GM21723 (cell line): ENCODE measurements at regions not wholly inside any gene's neighbourhood (a gene's known extent, or its start where the extent isn't known, plus 50 kb on each side); places are given as distances from the start of the nearest gene placed in this dataset.
"Not testable (repeated sequence)": the region's sequence is repeated elsewhere in the genome, so short reads cannot be mapped to it uniquely, and the experiment has no call there.

Source experiments
- ATAC-seq: cut with Tn5 transposase; IDR thresholded peaks from one replicate; pipeline ENCODE4 v1.9.1; 2021; ENCODE audit warnings: mild to moderate bottlenecking, moderate library complexity; ENCODE audit not compliant: unreplicated experiment

DNA sequence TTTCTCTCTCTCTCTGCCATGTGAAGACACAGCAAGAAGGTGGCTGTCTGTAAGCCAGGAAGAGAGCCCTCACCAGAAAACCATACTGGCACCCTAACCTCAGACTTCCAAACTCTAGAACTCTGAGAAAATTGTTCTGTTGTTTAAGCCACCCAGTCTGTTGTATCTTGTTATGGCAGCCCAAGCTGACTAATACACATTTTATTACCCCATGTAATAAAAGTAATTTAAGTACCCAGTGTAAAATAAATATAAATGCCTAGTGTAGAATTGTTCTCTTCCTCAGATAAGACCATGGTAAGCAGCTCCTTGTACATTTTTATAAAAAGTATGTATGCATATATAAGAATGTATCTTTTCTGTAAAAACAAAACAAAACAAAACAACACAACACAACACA is 119.7 kb downstream of the DTL start:
- ATAC-seq, result no peak

DNA sequence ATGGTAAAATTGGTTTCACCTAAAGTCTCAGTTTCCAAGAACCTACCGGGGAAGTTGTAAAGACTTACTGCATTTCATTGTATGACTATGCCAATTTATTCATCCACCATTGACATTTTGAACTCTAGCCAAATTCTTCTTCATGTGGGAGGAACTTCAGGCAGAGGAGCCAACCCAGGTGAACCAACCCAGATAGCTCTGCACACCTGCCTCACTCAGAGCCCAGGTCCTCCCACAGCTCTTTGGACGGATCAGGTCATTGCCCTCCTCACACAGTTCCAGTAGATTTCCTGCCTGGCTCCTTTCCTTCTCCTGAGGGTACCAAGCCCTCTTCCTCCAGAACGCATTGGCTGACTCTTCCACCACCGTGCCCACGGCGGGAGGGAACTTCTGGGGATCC is 121.7 kb downstream of the DTL start:
- ATAC-seq, result no peak

GRCh38 chr1:212158912-212159796 is 123.6 kb downstream of the DTL start:
- peak; percentile 41 for ATAC-seq

GRCh38 chr1:212161231-212161781 is 123.9 kb upstream of the PPP2R5A start:
- no peak for ATAC-seq

GRCh38 chr1:212162635-212163034 is 122.6 kb upstream of the PPP2R5A start:
- peak; percentile 71 for ATAC-seq

- no peak for ATAC-seq
These were observed 120.9 kb upstream of the PPP2R5A start for GRCh38 chr1:212164095-212164872.

DNA sequence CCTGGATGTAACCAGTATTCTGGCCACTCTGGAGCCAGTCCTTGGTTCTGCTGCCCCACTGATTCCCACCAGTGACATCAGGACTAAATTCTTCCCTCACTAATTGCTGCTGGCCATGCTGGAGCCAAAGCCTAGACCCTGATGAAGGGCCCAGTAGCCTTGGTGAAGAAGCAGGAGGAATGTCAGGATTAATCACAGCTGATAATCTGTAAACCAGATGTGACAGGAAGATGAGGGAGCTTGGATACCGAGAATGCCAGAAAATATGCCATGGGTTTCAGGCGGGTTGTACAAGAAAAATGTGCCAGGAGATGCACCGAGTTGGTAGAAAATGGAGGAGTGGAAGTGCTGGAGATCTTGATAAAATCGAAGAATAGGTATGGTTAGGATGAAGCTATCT is 119.0 kb upstream of the PPP2R5A start:
- no peak for ATAC-seq

DNA sequence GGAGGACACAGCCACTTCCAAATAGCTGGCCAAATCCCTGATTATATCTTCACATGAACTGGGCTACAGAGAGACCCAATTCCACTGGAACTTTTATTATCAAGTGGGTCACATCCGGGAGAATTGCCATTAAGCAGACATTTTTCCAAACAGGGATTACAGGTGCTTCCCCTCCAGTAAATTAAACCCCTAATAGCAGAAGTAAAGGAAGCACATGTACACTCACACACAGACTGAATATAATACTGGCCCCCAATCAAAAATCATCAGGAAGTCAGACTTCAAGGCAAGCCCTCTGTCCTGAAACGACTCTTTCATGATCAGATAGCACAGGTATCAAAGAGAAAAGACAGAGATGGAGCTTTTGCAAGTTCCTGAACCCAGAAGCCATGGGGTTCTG is 118.6 kb upstream of the PPP2R5A start:
- ATAC-seq, result no peak

DNA sequence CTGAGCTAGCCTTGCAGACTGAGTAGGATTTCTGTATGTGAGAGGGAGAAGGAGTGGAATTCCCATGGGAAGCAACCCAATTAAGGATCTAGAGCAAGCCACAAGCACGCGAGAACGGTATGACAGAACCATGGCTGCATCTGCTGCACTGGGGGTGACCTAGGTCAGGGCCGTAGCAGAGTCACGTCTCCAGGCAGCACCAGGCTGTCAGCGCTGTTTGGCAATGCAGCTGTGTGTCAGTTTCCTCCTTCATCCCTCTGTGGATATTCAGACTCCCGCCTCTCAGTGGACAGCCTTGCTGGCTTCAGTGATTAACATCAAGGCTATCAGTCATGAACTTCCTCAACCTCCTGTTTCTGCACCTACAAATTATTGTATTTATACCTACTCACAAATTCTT is 118.1 kb upstream of the PPP2R5A start:
- ATAC-seq, result no peak

DNA sequence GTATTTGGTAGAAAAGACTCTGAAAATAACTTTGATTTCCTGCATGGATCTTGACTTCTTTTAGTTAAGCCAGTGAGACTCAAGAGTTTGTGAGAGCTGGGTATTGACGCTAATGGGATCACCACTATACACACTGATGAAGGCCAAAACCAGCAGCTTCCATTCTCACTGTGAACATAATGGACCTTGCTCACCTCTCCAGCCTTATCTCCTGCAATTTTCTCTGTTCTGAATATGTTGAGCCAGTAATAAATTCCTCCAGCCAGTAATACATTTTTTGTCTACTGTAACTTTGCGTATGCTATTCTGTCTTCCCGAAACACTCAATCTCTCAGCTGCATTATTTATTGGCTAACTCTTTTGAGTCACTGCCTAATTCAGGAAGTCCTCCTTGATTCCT is 111.6 kb upstream of the PPP2R5A start:
- no peak for ATAC-seq

- ATAC-seq, result not testable (repeated sequence)
These were observed 110.9 kb upstream of the PPP2R5A start for GRCh38 chr1:212174295-212174694.

- no peak for ATAC-seq
These were observed 107.7 kb upstream of the PPP2R5A start for GRCh38 chr1:212177542-212177941.

DNA sequence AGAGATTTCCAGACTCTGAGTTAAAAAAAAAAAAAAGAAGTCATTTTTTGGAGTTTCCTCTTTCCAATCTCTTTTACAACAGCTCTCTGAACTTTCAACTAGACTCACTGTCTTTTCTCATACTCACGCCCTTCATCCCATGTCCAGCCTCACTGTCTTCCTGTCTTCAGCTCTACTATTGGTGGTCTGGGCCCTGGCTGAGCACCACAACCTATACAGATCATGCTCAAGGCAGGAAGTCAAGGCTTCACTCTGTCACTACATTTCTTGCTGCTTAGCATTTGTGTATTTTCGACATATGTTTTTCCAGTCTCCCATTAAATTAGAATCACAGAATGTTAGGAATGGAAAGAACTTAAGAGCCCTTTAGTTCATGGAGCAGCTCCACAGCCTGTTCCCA is 106.4 kb upstream of the PPP2R5A start:
- no peak for ATAC-seq

DNA sequence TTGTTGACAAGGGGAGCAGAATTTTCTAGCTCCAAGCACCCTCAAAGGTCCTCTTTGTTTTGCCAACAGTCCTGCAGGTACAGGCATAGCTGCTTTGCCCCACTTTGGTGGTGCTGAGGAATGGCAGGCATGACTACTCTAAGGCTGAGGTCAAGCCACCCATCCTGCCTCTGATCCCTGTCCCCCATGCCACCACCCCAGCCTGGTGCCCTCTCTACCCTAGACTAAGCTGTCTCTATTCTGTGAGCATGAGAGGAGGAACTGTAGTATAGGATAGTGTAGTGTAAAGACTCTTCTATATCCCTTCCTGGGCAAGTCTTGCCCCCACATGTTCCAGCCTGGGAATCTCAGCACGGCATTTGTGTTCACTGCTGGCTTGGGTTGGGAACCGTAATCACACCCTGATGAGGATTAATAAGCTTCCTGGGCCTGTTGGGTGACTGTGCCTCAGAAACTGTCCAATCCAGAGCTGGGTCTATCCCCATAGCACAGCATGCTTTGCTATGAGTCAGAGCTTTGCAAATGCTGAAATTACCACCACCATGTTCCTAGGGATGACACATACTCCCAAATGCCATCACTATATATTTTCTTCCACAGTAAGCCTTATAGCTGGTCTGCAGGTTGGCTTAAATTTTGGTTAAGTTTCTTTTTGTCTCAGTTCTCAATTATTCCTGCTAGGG is 105.7 kb upstream of the PPP2R5A start:
- ATAC-seq, result no peak

GRCh38 chr1:212181015-212181882 is 104.0 kb upstream of the PPP2R5A start:
- no peak for ATAC-seq

- no peak for ATAC-seq
These were observed 103.0 kb upstream of the PPP2R5A start for GRCh38 chr1:212182171-212182570.

DNA sequence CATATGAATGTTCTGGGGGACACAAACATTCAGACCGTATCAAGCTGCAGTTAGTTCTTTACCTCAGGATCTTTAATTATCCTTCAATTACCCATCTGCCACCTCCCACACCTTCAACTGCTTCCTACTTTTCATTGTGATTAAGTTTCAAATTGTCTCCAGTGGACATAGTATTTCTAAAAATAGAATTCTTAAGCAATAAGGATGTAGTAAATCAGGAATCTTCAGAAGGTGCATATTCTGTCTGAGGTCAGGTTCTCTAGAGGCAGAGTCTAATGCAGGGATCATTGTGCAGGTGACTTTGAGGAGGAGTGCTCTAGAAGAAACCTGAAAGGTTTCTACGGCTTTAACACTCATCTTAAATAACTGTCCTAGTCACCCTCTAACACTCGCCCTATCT is 102.6 kb upstream of the PPP2R5A start:
- ATAC-seq, result no peak

DNA sequence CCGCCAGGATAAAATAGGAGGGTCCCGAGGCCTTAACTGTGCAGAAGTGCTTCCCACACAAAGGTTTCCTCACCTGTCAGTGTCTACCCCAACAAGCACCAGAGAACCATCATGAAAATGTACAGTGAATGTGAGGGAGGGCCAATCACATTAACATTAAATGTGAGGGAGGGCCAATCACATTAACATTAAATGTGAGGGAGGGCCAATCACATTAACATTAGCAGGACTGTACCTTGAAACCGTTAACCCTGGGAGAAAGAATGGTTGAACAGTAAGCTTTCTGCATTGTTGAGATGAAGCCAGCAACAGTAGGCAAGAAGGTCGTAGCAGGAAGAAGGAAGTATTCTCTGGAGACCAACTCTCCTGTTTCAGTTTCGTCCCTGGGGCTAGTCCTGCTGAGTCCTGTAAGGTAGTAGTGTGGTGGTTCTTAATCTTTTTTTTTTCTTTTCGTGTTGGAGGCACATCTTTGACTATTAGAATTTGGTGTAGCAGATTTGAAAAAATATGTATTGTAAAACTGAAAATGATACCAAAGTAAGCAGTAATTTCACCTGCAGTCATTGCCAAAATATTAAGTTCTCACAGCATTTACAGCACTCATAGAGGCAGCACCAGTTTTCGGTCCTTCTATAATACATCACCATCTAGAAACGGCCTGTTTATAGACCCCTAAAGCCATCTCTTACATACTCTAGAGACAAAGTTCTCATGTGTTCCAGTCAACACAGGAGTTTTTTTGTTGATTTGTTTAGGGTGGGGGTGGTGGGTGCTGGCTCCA is 98.6 kb upstream of the PPP2R5A start:
- ATAC-seq, result peak; percentile 98

DNA sequence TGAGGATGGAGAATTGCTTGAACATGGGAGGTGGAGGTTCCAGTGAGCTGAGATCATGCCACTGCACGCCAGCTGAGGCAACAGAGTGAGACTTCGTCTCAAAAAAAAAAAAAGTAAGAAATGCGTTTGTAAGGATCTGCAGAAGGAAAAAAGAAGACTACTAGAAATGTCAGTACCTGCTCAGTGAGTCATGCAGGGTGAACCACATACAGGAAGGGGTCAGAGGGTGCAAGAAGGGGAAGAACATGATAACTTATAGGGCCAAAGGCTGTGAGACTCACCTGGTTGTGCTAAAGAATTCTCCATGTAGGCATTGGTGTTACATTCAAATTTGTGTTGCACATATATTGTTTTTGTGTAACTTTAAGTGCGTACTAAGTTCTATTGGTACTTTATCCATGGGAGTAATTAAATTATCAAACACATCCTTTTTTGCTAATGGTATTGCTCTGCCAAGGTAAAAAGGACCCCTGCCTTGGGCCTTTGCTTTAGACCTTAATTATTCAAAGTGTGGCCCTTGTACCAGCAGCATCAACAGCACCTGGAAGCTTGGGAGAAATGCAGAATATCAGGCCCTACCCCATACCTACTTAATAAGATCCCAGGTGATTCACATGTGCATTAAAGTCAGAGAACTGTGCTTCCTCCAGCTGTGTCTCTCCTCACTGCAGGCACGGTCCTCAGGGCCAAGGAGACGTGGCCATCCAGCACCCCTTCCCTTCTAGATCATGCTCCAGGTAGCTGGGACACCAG is 96.4 kb upstream of the PPP2R5A start:
- no peak for ATAC-seq
